Keratinocyte (primary cell): ENCODE measurements at regions not wholly inside any gene's neighbourhood (a gene's known extent, or its start where the extent isn't known, plus 50 kb on each side); places are given as distances from the start of the nearest gene placed in this dataset.

Source experiments
- CTCF ChIP-seq, 3 experiments: IDR thresholded peaks in 1 of 3; conservative IDR thresholded peaks in 1 of 3; optimal IDR thresholded peaks in 1 of 3; 2 replicates in 2 of 3; 3 replicates in 1 of 3; pipeline versions ENCODE3 to v1.5.1; 2011; ENCODE audit warnings: low read length in 3 of 3, mild to moderate bottlenecking in 3 of 3, moderate library complexity in 2 of 3, control low read depth in 1 of 3, inconsistent platforms in 1 of 3; ENCODE audit not compliant: insufficient read depth in 2 of 3; ENCODE audit errors: extremely low read depth in 1 of 3
- EZH2 ChIP-seq: IDR thresholded peaks from one replicate; pipeline ENCODE4 v1.6.1; 2012; ENCODE audit warnings: inconsistent platforms, mild to moderate bottlenecking, low read length, moderate library complexity

DNA sequence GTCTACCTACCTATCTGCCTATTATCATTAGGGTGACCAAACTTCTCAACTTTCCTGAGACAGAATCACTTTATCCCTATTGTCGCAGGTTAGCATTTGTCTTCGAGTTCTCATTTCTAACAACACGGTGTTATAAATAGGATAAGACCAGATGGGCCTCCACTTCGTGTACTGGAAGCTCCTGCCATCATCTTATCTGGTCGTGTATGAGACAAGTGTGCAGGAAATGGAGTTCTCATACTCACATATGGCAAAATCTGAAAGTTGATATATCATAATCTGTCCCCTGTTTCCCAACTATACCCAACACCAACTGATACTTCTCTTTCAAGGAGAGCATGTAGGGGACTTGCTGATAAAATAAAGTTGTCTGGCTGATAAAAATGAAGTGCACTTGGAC is 287.4 kb upstream of the FOXK1 start:
- TF ChIP-seq CTCF (optimal IDR thresholded peaks at IDR 0.05 in 1 of 3, IDR thresholded peaks at IDR 0.05 in 1 of 3, conservative IDR thresholded peaks at IDR 0.05 in 1 of 3; ENCODE audit: extremely low read depth in 1 of 3, insufficient read depth in 2 of 3, low read length in 3 of 3) (no peak), EZH2 (no peak)
